Epithelial cell of esophagus (primary cell): ENCODE measurements at regions not wholly inside any gene's neighbourhood (a gene's known extent, or its start where the extent isn't known, plus 50 kb on each side); places are given as distances from the start of the nearest gene placed in this dataset.

Experiments used
- DNase-seq: peaks from one replicate; pipeline ENCODE4 v3.0.0; 2010; ENCODE audit warnings: low read depth
- H3K4me3 ChIP-seq: 2 replicates; pipeline ENCODE4 v1.5.1; 2011; ENCODE audit warnings: mild to moderate bottlenecking, low read length, control low read depth
- CTCF ChIP-seq: IDR thresholded peaks from 2 replicates; pipeline ENCODE4 v1.5.1; 2011; ENCODE audit warnings: low read depth, mild to moderate bottlenecking, low read length, control low read depth, inconsistent platforms; ENCODE audit not compliant: insufficient read depth; ENCODE audit errors: missing control alignments

DNA sequence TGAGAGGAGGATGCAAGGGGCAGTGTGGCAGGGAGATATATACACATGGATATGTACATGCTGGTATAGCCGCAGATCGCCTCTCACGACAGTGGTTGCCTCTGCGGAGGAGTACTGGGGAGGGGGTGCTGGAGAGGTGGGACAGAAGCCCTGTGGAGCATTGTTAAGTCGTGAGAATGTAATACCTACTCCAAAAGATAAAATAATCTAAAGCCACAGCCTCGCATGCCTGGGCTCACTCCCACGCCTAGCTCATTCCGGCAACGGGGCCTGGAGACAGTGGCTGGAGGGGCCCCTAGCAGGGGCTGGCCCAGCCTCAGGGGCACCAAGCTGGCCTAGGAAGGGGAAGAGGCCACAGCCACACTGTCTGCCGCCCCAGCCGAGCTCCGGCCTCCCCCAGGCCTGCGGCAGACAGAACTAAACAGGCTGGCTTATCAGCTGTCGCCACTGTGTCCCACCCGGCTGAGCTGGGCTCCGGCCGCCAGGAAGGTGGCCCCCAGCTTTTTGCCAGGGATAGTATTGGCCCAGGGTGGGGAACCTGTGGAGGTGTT lies 65.1 kb upstream of the LCTL start:
- no peak for TF ChIP-seq CTCF
- no peak overlapping the region for H3K4me3 ChIP-seq
- DNase-seq, result no peak

GRCh38 chr15:66631616-66632263 lies 65.9 kb upstream of the LCTL start:
- no peak for DNase-seq
- no peak overlapping the region for H3K4me3 ChIP-seq
- no peak for TF ChIP-seq CTCF

DNA sequence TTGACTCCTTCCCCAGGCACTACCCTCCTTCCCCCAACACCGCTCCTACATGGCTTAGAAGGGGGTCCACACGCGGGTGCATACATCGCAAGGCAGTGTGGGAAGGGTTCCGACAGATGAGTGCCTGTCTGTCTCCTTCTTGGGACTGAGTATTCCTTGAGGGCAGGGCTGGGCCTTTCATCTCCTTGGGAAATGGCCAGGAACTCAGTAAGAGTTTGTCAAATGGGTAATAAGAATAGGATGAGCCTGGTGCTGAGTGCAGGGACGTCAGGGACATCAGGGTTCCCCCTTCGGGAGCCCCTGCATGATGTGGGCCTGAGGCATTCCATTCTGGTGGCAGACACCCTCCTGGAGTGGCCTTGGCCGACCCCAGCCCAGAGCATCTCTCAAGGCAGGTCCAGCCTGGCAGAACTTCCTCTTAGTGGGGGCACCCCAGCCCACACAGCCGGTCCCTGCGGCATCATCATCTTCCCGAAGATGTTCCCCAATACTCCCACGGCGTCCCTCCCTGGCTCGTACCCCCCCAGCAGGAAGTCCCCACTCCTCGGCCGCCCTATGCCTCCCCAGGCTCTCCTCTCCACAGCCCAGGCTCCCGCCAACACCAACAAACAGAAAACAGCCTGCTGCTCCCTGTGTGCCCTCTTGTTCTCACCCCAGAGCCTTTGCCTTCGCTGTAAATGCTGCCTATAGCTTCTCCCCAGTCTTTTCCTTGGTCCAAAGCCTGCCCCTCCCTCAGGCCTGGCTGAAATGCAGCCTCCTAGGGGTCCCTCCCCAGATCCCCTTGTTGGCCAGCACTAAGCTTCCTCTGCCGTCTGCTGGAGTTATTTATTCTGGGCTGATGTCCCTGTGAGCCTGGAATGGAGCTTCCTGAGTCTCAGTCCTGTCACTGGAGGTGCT lies 67.5 kb upstream of the LCTL start:
- TF ChIP-seq CTCF, result no peak
- no peak for DNase-seq
- no peak overlapping the region for H3K4me3 ChIP-seq

GRCh38 chr15:66633938-66634250 lies 68.1 kb upstream of the LCTL start:
- H3K4me3 ChIP-seq, result no peak overlapping the region
- DNase-seq, result no peak
- TF ChIP-seq CTCF, result no peak

DNA sequence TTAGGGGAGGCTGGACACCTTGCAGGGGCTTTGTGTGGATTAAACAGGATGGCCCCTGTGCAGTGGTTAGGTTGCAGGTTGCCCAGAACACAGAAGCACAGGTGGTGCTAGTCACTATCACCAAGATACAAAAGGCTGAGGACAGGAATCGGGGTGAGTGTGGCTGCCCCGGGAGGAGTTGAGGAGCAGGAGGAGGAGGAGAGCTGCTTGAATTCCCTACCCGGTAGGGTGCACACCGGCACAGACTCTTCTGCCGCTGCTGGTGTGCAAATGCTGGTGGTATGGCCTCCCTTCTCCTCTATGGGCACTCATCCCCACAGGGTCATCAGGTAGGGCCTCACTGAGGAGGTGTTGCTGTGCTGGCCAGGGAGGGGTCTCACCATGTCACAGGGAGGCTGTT lies 67.5 kb upstream of the SMAD6 start:
- no peak overlapping the region for H3K4me3 ChIP-seq
- no peak for DNase-seq
- no peak for TF ChIP-seq CTCF

- H3K4me3 ChIP-seq, result no peak overlapping the region
- no peak for TF ChIP-seq CTCF
- no peak for DNase-seq
Observed at GRCh38 chr15:66635006-66635405, 67.0 kb upstream of the SMAD6 start.
